H1 (cell line): ENCODE measurements at regions not wholly inside any gene's neighbourhood (a gene's known extent, or its start where the extent isn't known, plus 50 kb on each side); places are given as distances from the start of the nearest gene placed in this dataset.
A peak's percentile ranks its signal among the peaks of the same experiment; 100 is the strongest.

Source experiments
- CHD7 ChIP-seq: fragments of 300-600 bp; sonication (generic); IDR thresholded peaks from 2 replicates; pipeline ENCODE4 v1.7.1; 2012; ENCODE audit warnings: low read length, moderate library complexity, mild to moderate bottlenecking, inconsistent platforms; ENCODE audit not compliant: insufficient replicate concordance
- EGR1 ChIP-seq: IDR thresholded peaks from 2 replicates; pipeline ENCODE4 v1.6.1; 2011; ENCODE audit warnings: low read depth, low read length, borderline replicate concordance
- JUN ChIP-seq: IDR thresholded peaks from 2 replicates; pipeline ENCODE4 v1.6.1; 2011; ENCODE audit warnings: low read depth, mild to moderate bottlenecking, improper control_type of control experiment, low read length
- PHF8 ChIP-seq: fragments of 200-600 bp; sonication (generic); conservative IDR thresholded peaks from 2 replicates; pipeline ENCODE4 v1.7.1; 2012; ENCODE audit warnings: low read depth, mild to moderate bottlenecking, inconsistent platforms, low read length, moderate library complexity
- RAD21 ChIP-seq, 2 experiments: IDR thresholded peaks in 1 of 2; conservative IDR thresholded peaks in 1 of 2; 2 replicates each; pipeline ENCODE4 v1.6.1; 2011; ENCODE audit warnings: low read depth in 2 of 2, low read length in 2 of 2, improper control_type of control experiment in 1 of 2, inconsistent platforms in 1 of 2, mild to moderate bottlenecking in 1 of 2, moderate library complexity in 1 of 2
- SAP30 ChIP-seq: fragments of 300-600 bp; sonication (generic); IDR thresholded peaks from 2 replicates; pipeline ENCODE4 v1.7.1; 2012; ENCODE audit warnings: low read length, moderate library complexity, mild to moderate bottlenecking, inconsistent platforms; ENCODE audit not compliant: insufficient read depth, insufficient replicate concordance
- SIRT6 ChIP-seq: IDR thresholded peaks from one replicate; pipeline ENCODE4 v1.7.1; 2012; ENCODE audit warnings: low read length, inconsistent platforms
- SP2 ChIP-seq: IDR thresholded peaks from 2 replicates; pipeline ENCODE4 v1.6.1; 2012; ENCODE audit warnings: mild to moderate bottlenecking, low read length, inconsistent platforms
- SRF ChIP-seq: IDR thresholded peaks from 2 replicates; pipeline ENCODE4 v1.6.1; 2011; ENCODE audit warnings: mild to moderate bottlenecking, low read depth, low read length, moderate library complexity
- TF ChIP-seq, protein P1 (sequence below): IDR thresholded peaks from 2 replicates; pipeline ENCODE4 v1.6.1; 2012; ENCODE audit warnings: inconsistent platforms
- TF ChIP-seq, protein P2 (sequence below): IDR thresholded peaks from 2 replicates; pipeline ENCODE4 v1.6.1; 2012; ENCODE audit warnings: inconsistent platforms

- TF ChIP-seq CHD7 = no peak
- no peak for TF ChIP-seq SIRT6
- no peak for TF ChIP-seq SRF
- TF ChIP-seq EGR1 = no peak
- TF ChIP-seq PHF8 = no peak
- no peak for TF ChIP-seq SP2
- TF ChIP-seq RAD21 (IDR thresholded peaks at IDR 0.05 in 1 of 2, conservative IDR thresholded peaks at IDR 0.05 in 1 of 2; ENCODE audit: low read depth in 2 of 2, low read length in 2 of 2) = peak in 1 of 2 experiments; percentile 21; a peak in 1 of 4 replicates
- TF ChIP-seq SAP30 = no peak
- TF ChIP-seq, protein P1, sequence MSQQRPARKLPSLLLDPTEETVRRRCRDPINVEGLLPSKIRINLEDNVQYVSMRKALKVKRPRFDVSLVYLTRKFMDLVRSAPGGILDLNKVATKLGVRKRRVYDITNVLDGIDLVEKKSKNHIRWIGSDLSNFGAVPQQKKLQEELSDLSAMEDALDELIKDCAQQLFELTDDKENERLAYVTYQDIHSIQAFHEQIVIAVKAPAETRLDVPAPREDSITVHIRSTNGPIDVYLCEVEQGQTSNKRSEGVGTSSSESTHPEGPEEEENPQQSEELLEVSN = no peak
- TF ChIP-seq, protein P2, sequence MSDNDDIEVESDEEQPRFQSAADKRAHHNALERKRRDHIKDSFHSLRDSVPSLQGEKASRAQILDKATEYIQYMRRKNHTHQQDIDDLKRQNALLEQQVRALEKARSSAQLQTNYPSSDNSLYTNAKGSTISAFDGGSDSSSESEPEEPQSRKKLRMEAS = no peak
- peak; percentile 84 for TF ChIP-seq JUN
These were observed 494.7 kb upstream of the NECTIN3 start (continued) for GRCh38 chr3:110576960-110577359.
